Mesendoderm (in vitro differentiated cells): ENCODE measurements at regions not wholly inside any gene's neighbourhood (a gene's known extent, or its start where the extent isn't known, plus 50 kb on each side); places are given as distances from the start of the nearest gene placed in this dataset.
A peak's percentile ranks its signal among the peaks of the same experiment; 100 is the strongest.

Source experiments
- DNase-seq: peaks from one replicate; pipeline ENCODE4 v3.0.0; 2013
- H2AK5ac ChIP-seq: 2 replicates; pipeline ENCODE4 v1.6.1; 2013; ENCODE audit warnings: low read length, inconsistent platforms
- H2BK120ac ChIP-seq: 2 replicates; pipeline ENCODE4 v1.6.1; 2013; ENCODE audit warnings: low read depth, mild to moderate bottlenecking, low read length, moderate library complexity, mixed read lengths
- H2BK15ac ChIP-seq: replicated peaks from 2 replicates; pipeline ENCODE4 v1.6.1; 2013; ENCODE audit warnings: low read depth, mild to moderate bottlenecking, moderate library complexity
- H2BK5ac ChIP-seq: 2 replicates; pipeline ENCODE4 v1.6.1; 2013; ENCODE audit warnings: low read length, inconsistent platforms
- H3K18ac ChIP-seq: 2 replicates; pipeline ENCODE4 v1.6.1; 2013; ENCODE audit warnings: mild to moderate bottlenecking, low read length, mixed read lengths
- H3K23ac ChIP-seq: one replicate; pipeline ENCODE4 v1.6.1; 2013; ENCODE audit warnings: low read length
- H3K27ac ChIP-seq: 2 replicates; pipeline ENCODE4 v1.5.1; 2013; ENCODE audit warnings: low read depth, mild to moderate bottlenecking, inconsistent platforms, low read length, moderate library complexity
- H3K27me3 ChIP-seq: 2 replicates; pipeline ENCODE4 v1.6.1; 2013; ENCODE audit warnings: low read length, control low read depth, mild to moderate bottlenecking, inconsistent platforms; ENCODE audit not compliant: insufficient read depth, poor library complexity
- H3K36me3 ChIP-seq: 2 replicates; pipeline ENCODE4 v1.6.1; 2013; ENCODE audit warnings: low read length, inconsistent platforms; ENCODE audit not compliant: control insufficient read depth, insufficient read depth
- H3K4ac ChIP-seq: one replicate; pipeline ENCODE4 v1.6.1; 2013; ENCODE audit warnings: low read depth, mild to moderate bottlenecking, low read length, moderate library complexity
- H3K4me1 ChIP-seq: 2 replicates; pipeline ENCODE4 v1.6.1; 2013; ENCODE audit warnings: low read depth, low read length, inconsistent platforms; ENCODE audit not compliant: control insufficient read depth
- H3K4me2 ChIP-seq: 2 replicates; pipeline ENCODE4 v1.6.1; 2013; ENCODE audit warnings: low read length
- H3K4me3 ChIP-seq: 2 replicates; pipeline ENCODE4 v1.5.1; 2013; ENCODE audit warnings: mild to moderate bottlenecking, low read length
- H3K56ac ChIP-seq: one replicate; pipeline ENCODE4 v1.6.1; 2013; ENCODE audit warnings: low read length
- H3K79me1 ChIP-seq: 2 replicates; pipeline ENCODE4 v1.6.1; 2013; ENCODE audit warnings: low read length, inconsistent platforms
- H3K79me2 ChIP-seq: 2 replicates; pipeline ENCODE4 v1.6.1; 2013; ENCODE audit warnings: mild to moderate bottlenecking, low read length; ENCODE audit not compliant: control insufficient read depth, insufficient read depth
- H3K9ac ChIP-seq: 2 replicates; pipeline ENCODE4 v1.6.1; 2013; ENCODE audit warnings: low read length, inconsistent platforms
- H4K5ac ChIP-seq: one replicate; pipeline ENCODE4 v1.6.1; 2013; ENCODE audit warnings: low read length
- H4K8ac ChIP-seq: one replicate; pipeline ENCODE4 v1.6.1; 2013; ENCODE audit warnings: low read depth, mild to moderate bottlenecking, control low read depth, low read length, moderate library complexity
- WGBS: extraction: QIAGEN DNeasy Blood & Tissue Kit; methylation state at CpG from one replicate; pipeline ENCODE4 v1.1.7; 2013; ENCODE audit warnings: low lambda C conversion rate, missing lambda C conversion rate; ENCODE audit not compliant: insufficient coverage; ENCODE audit errors: extremely low coverage; 5-methylcytosine and 5-hydroxymethylcytosine counted together

DNA sequence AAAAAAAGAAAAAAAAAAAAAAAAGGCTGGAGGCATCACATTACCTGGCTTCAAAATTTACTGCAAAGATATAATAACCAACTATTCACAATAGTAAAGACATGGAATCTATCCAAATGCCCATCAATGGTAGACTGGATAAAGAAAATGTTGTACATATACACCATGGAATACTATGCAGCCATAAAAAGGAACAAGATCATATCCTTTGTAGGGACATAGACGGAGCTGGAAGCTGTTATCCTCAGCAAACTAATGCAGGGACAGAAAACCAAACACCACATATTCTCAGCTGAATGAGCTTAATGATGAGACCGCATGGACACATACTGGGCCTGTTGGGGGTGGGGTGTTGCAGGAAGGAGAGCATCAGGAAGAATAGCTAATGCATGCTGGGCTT lies 330.5 kb downstream of the SRGAP2C start:
- H3K27ac ChIP-seq, result no peak overlapping the region
- H3K79me1 ChIP-seq, result no peaks in the 10 kb centered on the region
- H2BK5ac ChIP-seq, result no peak overlapping the region
- H4K8ac ChIP-seq, result no peak overlapping the region
- H3K4me3 ChIP-seq, result no peak overlapping the region
- WGBS, result no CpG with 5 or more reads among the region's 2 CpGs
- no peaks in the 10 kb centered on the region for H3K27me3 ChIP-seq
- no peak overlapping the region for H2BK120ac ChIP-seq
- H3K56ac ChIP-seq, result no peak overlapping the region
- DNase-seq, result no peak
- peaks cover 2% of the 10 kb centered on the region for H3K4me1 ChIP-seq
- no peak overlapping the region for H3K9ac ChIP-seq
- H3K79me2 ChIP-seq, result no peaks in the 10 kb centered on the region
- no peak overlapping the region for H4K5ac ChIP-seq
- H3K36me3 ChIP-seq, result no peaks in the 10 kb centered on the region
- no peak overlapping the region for H3K4ac ChIP-seq
- no peak overlapping the region for H2AK5ac ChIP-seq
- no peak overlapping the region for H3K4me2 ChIP-seq
- H3K18ac ChIP-seq, result no peak overlapping the region
- H2BK15ac ChIP-seq, result no peak overlapping the region
- H3K23ac ChIP-seq, result no peak overlapping the region

DNA sequence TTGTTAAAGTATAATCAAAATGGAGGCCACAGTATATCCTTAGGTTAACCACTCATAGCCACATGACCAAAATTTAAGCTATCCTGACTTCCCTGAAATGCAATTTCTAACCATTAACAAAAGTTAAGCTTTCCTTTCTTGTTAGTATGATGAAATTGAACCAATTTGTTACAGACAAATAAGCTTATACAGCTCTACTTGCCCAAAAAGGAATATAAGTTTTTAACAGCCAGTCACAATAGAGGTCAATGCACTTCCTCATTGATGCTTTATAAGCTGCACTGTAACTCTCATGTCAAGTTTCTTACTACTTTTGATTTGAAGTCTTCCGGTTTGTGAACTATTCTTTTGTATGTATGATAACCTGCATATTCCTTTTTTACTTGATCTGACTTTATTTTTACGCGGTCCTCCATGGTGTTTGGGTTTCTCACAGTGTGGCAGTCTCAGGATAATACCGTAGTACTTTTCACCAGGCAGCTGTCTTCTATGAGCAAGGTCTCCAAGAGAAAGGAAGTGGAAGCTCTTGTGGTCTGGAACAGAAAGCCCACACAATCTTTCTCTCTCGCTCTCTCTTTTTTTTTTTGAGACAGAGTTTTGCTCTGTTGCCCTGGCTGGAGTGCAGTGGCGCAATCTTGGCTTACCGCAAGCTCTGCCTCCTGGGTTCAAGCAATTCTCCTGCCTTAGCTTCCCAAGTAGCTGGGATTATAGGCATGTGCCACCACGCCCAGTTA lies 331.6 kb downstream of the SRGAP2C start:
- Histone ChIP-seq H3K4me1 (peaks cover 2% of the 10 kb centered on the region), H3K4ac (no peak overlapping the region), H3K36me3 (no peaks in the 10 kb centered on the region), H2BK5ac (no peak overlapping the region), H3K18ac (no peak overlapping the region), H3K9ac (no peak overlapping the region), H2AK5ac (no peak overlapping the region), H3K79me1 (no peaks in the 10 kb centered on the region), H3K56ac (no peak overlapping the region), H3K4me2 (no peak overlapping the region), H2BK120ac (no peak overlapping the region), H3K4me3 (no peak overlapping the region), H3K23ac (no peak overlapping the region), H4K8ac (no peak overlapping the region), H2BK15ac (no peak overlapping the region), H3K27ac (no peak overlapping the region), H3K27me3 (no peaks in the 10 kb centered on the region), H4K5ac (no peak overlapping the region), H3K79me2 (no peaks in the 10 kb centered on the region)
- no peak for DNase-seq
- whole genome bisulfite sequencing, result no CpG with 5 or more reads among the region's 8 CpGs

DNA sequence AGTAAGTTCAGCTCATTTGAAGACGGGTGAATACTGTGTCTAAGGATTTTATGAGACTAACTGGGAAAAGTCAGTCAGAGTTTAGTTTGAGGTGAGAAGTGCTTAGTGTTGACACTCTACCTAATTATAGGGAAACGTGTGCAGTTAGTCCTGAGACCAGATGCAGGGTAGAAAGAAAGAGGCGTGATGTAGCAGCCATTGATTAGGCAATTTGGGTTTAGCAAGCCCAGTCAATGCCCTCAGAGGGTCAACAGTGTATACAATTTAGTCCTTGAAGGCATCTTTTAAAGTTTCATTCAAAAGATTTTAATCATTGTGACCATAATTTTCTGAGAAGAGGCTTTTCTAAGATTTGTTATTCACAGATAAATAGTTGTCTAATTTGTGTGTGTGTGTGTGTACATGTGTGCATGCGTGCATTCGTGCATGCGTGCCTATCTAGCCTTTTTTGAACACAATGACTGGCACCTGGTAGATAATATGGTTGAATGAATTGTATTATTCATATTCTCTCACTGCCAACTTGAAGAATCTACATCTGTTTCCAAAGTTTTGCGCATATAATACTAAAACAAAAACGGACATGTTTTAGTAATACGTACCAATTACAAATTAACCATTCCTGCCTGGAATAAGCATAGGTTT lies 332.9 kb downstream of the SRGAP2C start:
- H3K27ac ChIP-seq, result no peak overlapping the region
- no peak overlapping the region for H3K56ac ChIP-seq
- no peak overlapping the region for H4K8ac ChIP-seq
- no peak overlapping the region for H3K4ac ChIP-seq
- no peak overlapping the region for H2BK15ac ChIP-seq
- no peak overlapping the region for H2BK5ac ChIP-seq
- no peak overlapping the region for H3K9ac ChIP-seq
- H2AK5ac ChIP-seq, result no peak overlapping the region
- no peaks in the 10 kb centered on the region for H3K27me3 ChIP-seq
- H3K36me3 ChIP-seq, result no peaks in the 10 kb centered on the region
- H3K18ac ChIP-seq, result no peak overlapping the region
- no peaks in the 10 kb centered on the region for H3K79me2 ChIP-seq
- H3K4me2 ChIP-seq, result no peak overlapping the region
- no peak for DNase-seq
- H4K5ac ChIP-seq, result no peak overlapping the region
- H2BK120ac ChIP-seq, result no peak overlapping the region
- no peaks in the 10 kb centered on the region for H3K79me1 ChIP-seq
- peaks cover 2% of the 10 kb centered on the region for H3K4me1 ChIP-seq
- no peak overlapping the region for H3K23ac ChIP-seq
- WGBS, result no CpG with 5 or more reads among the region's 9 CpGs
- no peak overlapping the region for H3K4me3 ChIP-seq

DNA sequence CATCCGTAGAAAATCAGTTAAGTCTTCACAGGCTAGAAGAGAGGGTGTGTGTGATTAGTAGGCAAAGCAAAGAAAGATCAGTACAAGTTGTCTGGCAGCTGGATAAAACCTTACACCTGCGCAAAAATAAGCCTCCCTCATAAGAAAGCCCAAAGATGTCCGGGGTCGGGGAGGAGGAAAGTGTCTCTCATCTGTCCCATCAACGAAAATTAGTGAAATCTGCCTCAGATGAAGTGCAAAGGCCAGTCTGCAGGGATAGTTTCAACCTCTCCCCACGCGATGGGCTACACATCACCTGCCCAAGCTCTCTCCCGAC lies 333.9 kb downstream of the SRGAP2C start:
- peak overlapping the region; percentile 21 for H3K18ac ChIP-seq
- H2BK120ac ChIP-seq, result no peak overlapping the region
- H3K4me3 ChIP-seq, result peak overlapping the region; percentile 48
- no peak overlapping the region for H3K23ac ChIP-seq
- H3K9ac ChIP-seq, result peak overlapping the region; percentile 80
- no CpG with 5 or more reads among the region's 8 CpGs for WGBS
- no peak for DNase-seq
- peak overlapping the region; percentile 93 for H3K56ac ChIP-seq
- peak overlapping the region; percentile 10 for H3K4ac ChIP-seq
- H3K36me3 ChIP-seq, result no peaks in the 10 kb centered on the region
- no peak overlapping the region for H4K5ac ChIP-seq
- H3K79me2 ChIP-seq, result no peaks in the 10 kb centered on the region
- H3K4me1 ChIP-seq, result peaks cover 2% of the 10 kb centered on the region
- no peaks in the 10 kb centered on the region for H3K79me1 ChIP-seq
- no peak overlapping the region for H3K27ac ChIP-seq
- peak overlapping the region; percentile 84 for H3K4me2 ChIP-seq
- no peak overlapping the region for H4K8ac ChIP-seq
- no peaks in the 10 kb centered on the region for H3K27me3 ChIP-seq
- H2AK5ac ChIP-seq, result no peak overlapping the region
- no peak overlapping the region for H2BK15ac ChIP-seq
- H2BK5ac ChIP-seq, result no peak overlapping the region

DNA sequence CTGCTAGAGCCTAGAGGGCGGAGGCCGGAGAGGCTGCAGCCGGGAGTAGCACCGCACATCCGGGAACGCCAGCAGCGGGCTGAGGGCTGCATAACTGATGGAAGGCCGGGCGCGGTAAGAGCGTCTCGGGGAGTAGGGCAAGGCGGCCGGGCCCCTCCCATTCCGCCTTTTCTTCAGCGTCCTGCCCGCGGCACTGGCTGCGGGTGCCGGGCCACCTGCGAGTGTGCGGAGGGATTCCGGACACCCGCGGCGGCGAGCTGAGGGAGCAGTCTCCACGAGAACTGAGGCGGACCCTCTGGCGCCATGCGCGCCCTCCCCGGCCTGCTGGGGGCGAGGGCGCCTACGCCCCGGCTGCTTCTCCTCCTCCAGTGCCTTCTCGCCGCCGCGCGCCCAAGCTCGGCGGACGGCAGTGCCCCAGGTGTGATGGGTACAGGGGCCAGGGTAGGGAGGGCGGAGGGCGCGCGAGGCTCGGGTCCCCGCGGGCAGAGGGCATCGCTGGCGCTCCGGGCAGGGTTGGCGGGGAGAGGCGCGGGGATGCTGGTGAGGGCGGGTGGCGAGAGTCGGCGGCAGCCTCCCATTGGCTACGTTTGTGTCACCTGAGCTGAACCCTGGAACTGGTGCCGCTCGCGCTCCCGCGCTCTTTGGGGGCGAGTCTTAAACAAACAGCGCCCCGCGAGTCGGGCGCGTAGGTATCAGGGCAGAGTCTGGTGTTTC lies 334.4 kb downstream of the SRGAP2C start:
- WGBS, result no CpG with 5 or more reads among the region's 75 CpGs
- H3K4me1 ChIP-seq, result peaks cover 2% of the 10 kb centered on the region
- H3K79me2 ChIP-seq, result no peaks in the 10 kb centered on the region
- H3K9ac ChIP-seq, result peak overlapping the region; percentile 82
- no peak overlapping the region for H2AK5ac ChIP-seq
- H3K27me3 ChIP-seq, result no peaks in the 10 kb centered on the region
- no peak overlapping the region for H4K8ac ChIP-seq
- H3K4ac ChIP-seq, result peak overlapping the region; percentile 60
- H2BK120ac ChIP-seq, result peak overlapping the region; percentile 31
- H3K79me1 ChIP-seq, result no peaks in the 10 kb centered on the region
- H3K4me2 ChIP-seq, result peak overlapping the region; percentile 84
- peak; percentile 88 for DNase-seq
- no peak overlapping the region for H2BK5ac ChIP-seq
- no peak overlapping the region for H4K5ac ChIP-seq
- H3K4me3 ChIP-seq, result peak overlapping the region; percentile 48
- no peak overlapping the region for H2BK15ac ChIP-seq
- H3K23ac ChIP-seq, result no peak overlapping the region
- H3K56ac ChIP-seq, result peak overlapping the region; percentile 93
- peak overlapping the region; percentile 63 for H3K18ac ChIP-seq
- H3K27ac ChIP-seq, result peak overlapping the region; percentile 9
- H3K36me3 ChIP-seq, result no peaks in the 10 kb centered on the region
